HCT116 (cell line): ENCODE measurements at regions not wholly inside any gene's neighbourhood (a gene's known extent, or its start where the extent isn't known, plus 50 kb on each side); places are given as distances from the start of the nearest gene placed in this dataset.

Experiments used
- ATAC-seq: fragments of 200-7000 bp; cut with Tn5 transposase; 2 replicates; pipeline ENCODE4 v1.9.1; 2020; ENCODE audit warnings: mild to moderate bottlenecking, moderate library complexity
- BruUV-seq: library from RNA; stranded (reverse); fragments of 400-500 nt; replicated peaks from 2 replicates; lab custom pipeline; 2021; lab: Mats Ljungman, UMichigan
- CTCF ChIA-PET: fragments of 300-600 bp; sonication (Branson Sonifier 250); formaldehyde crosslinking; loops from one replicate; lab custom pipeline; 2021; ENCODE audit warnings: antibody characterized with exemption; lab: Charles Lee
- POLR2A ChIA-PET: fragments of 300-600, 350-600 bp; sonication (Branson Sonifier 250); formaldehyde crosslinking; loops from one replicate; lab custom pipeline; 2021; ENCODE audit warnings: antibody characterized with exemption; lab: Charles Lee
- RAD21 ChIA-PET, 2 experiments: fragments of 300-600 bp; sonication (Branson Sonifier 250); formaldehyde crosslinking; loops; one replicate each; lab custom pipeline; 2023; ENCODE audit warnings: low total read pairs in 2 of 2; ENCODE audit not compliant: uncharacterized antibody in 2 of 2, unreplicated experiment in 2 of 2, low non-redundant PET in 1 of 2; lab: Charles Lee
- DNase-seq: peaks from one replicate; pipeline ENCODE4 v3.0.0-alpha.2; 2010; ENCODE audit warnings: low read depth, low spot score
- H2AFZ ChIP-seq: fragments of 200-600 bp; shearing (Covaris generic), sonication (generic); 2 replicates; pipeline ENCODE4 v1.6.1; 2017; ENCODE audit warnings: low read depth, mixed run types, mixed read lengths, antibody characterized with exemption, low read length; ENCODE audit not compliant: poor library complexity, severe bottlenecking
- H3K27ac ChIP-seq: 2 replicates; pipeline ENCODE4 v1.5.1; 2012; ENCODE audit warnings: low read depth, low read length
- H3K27me3 ChIP-seq: fragments of 200-600 bp; sonication (generic); 2 replicates; pipeline ENCODE4 v1.6.1; 2016; ENCODE audit warnings: mixed run types, low read length, mixed read lengths; ENCODE audit not compliant: insufficient read depth
- H3K36me3 ChIP-seq, 2 experiments: fragments of 200-500 bp in 1 of 2; fragments of 200-600 bp in 1 of 2; sonication (Bioruptor generic) in 1 of 2; sonication (generic) in 1 of 2; 2 replicates each; pipeline versions ENCODE4 v1.5.1 to v1.6.1; 2014 to 2016; ENCODE audit warnings: low read length in 2 of 2, inconsistent platforms in 1 of 2, mixed read lengths in 1 of 2, mixed run types in 1 of 2; ENCODE audit not compliant: insufficient read depth in 2 of 2, control insufficient read depth in 1 of 2
- H3K4me1 ChIP-seq, 2 experiments: fragments of 200-600 bp in 1 of 2; sonication (generic) in 1 of 2; 2 replicates each; pipeline versions ENCODE4 v1.5.1 to v1.6.1; 2012 to 2017; ENCODE audit warnings: low read length in 2 of 2, inconsistent platforms in 1 of 2, mild to moderate bottlenecking in 1 of 2, mixed read lengths in 1 of 2, mixed run types in 1 of 2, moderate library complexity in 1 of 2; ENCODE audit not compliant: insufficient read depth in 2 of 2, control insufficient read depth in 1 of 2
- H3K4me2 ChIP-seq: fragments of 200-600 bp; sonication (generic); 2 replicates; pipeline ENCODE4 v1.6.1; 2017; ENCODE audit warnings: mixed run types, low read length, mixed read lengths
- H3K4me3 ChIP-seq, 2 experiments: fragments of 200-600 bp in 1 of 2; sonication (generic) in 1 of 2; replicated peaks in 1 of 2; 2 replicates each; pipeline ENCODE4 v1.5.1; 2011 to 2016; ENCODE audit warnings: low read length in 2 of 2, control low read depth in 1 of 2, low read depth in 1 of 2, mild to moderate bottlenecking in 1 of 2, mixed read lengths in 1 of 2, mixed run types in 1 of 2
- H3K79me2 ChIP-seq: fragments of 200-600 bp; sonication (generic); 2 replicates; pipeline ENCODE4 v1.6.1; 2017; ENCODE audit warnings: mild to moderate bottlenecking, mixed run types, low read length, moderate library complexity, mixed read lengths; ENCODE audit not compliant: insufficient read depth
- H3K9ac ChIP-seq: fragments of 200-600 bp; sonication (generic); 2 replicates; pipeline ENCODE4 v1.6.1; 2016; ENCODE audit warnings: low read length, mixed read lengths
- H3K9me2 ChIP-seq: fragments of 200-600 bp; sonication (generic), shearing (Covaris generic); 2 replicates; pipeline ENCODE4 v1.6.1; 2017; ENCODE audit warnings: mixed run types, mild to moderate bottlenecking, moderate library complexity; ENCODE audit not compliant: insufficient read depth
- H3K9me3 ChIP-seq, 2 experiments: fragments of 200-500 bp in 1 of 2; fragments of 200-600 bp in 1 of 2; sonication (Bioruptor generic) in 1 of 2; sonication (generic) in 1 of 2; 2 replicates each; pipeline ENCODE4 v1.6.1; 2014 to 2017; ENCODE audit warnings: low read length in 2 of 2, mixed read lengths in 2 of 2, inconsistent platforms in 1 of 2, low read depth in 1 of 2, mild to moderate bottlenecking in 1 of 2, mixed run types in 1 of 2, moderate library complexity in 1 of 2; ENCODE audit not compliant: control insufficient read depth in 1 of 2, insufficient read depth in 1 of 2
- H4K20me1 ChIP-seq: fragments of 200-600 bp; sonication (generic), shearing (Covaris generic); 2 replicates; pipeline ENCODE4 v1.6.1; 2017; ENCODE audit warnings: mixed run types, mild to moderate bottlenecking, moderate library complexity; ENCODE audit not compliant: insufficient read depth
- CBX3 ChIP-seq: IDR thresholded peaks from 2 replicates; pipeline ENCODE4 v1.6.1; 2012; ENCODE audit warnings: low read depth
- CEBPB ChIP-seq: IDR thresholded peaks from 2 replicates; pipeline ENCODE4 v1.6.1; 2012; ENCODE audit warnings: low read depth
- POLR2A ChIP-seq: IDR thresholded peaks from 2 replicates; pipeline ENCODE4 v1.7.0; 2011; ENCODE audit warnings: borderline replicate concordance; ENCODE audit not compliant: insufficient read depth, insufficient read length; ENCODE audit errors: extremely low read depth
- POLR2AphosphoS5 ChIP-seq: IDR thresholded peaks from 2 replicates; pipeline ENCODE4 v1.6.1; 2011; ENCODE audit warnings: mild to moderate bottlenecking, low read depth, low read length, moderate library complexity
- RAD21 ChIP-seq: IDR thresholded peaks from 2 replicates; pipeline ENCODE4 v1.6.1; 2012; ENCODE audit warnings: low read depth, mild to moderate bottlenecking
- SIN3A ChIP-seq: IDR thresholded peaks from 2 replicates; pipeline ENCODE4 v1.6.1; 2012; ENCODE audit warnings: low read depth
- TCF7L2 ChIP-seq: IDR thresholded peaks from 2 replicates; pipeline ENCODE4 v1.7.0; 2011; ENCODE audit warnings: borderline replicate concordance, inconsistent platforms; ENCODE audit not compliant: insufficient read depth, insufficient read length; ENCODE audit errors: extremely low read depth
- YY1 ChIP-seq: IDR thresholded peaks from 2 replicates; pipeline ENCODE4 v1.6.1; 2011; ENCODE audit warnings: low read length, low read depth, moderate library complexity, mild to moderate bottlenecking; ENCODE audit not compliant: insufficient replicate concordance; ENCODE audit errors: extremely low read depth
- intact Hi-C: fragments of 100-400 bp; cut with micrococcal nuclease; formaldehyde crosslinking; loops from 2 replicates; pipeline ENCODE4 v1.10.0; 2022
- TF ChIP-seq, protein P1 (sequence below): IDR thresholded peaks from 2 replicates; pipeline ENCODE4 v1.6.1; 2012
- TF ChIP-seq, protein P2 (sequence below): IDR thresholded peaks from 2 replicates; pipeline ENCODE4 v1.6.1; 2012; ENCODE audit warnings: low read depth

DNA sequence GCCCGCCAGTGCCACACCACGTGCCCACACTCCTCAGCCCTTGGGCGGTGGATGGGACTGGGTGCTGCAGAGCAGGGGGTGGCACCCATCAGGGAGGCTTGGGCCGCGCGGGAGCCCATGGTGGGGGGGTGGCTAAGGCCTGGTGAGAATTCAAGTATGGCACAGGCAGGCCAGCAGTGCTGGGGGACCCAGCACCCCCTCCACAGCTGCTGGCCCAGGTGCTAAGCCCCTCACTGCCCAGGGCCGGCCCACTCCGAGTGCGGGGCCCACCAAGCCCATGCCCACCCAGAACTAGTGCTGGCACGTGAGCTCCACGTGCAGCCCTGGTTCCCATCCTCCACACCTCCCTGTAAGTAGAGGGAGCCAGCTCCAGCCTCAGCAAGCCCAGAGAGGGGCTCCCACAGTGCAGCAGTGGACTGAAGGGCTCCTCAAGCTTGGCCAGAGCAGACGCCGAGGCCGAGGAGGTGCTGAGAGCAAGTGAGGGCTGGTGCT is 1091.1 kb upstream of the GJE1 start:
- Histone ChIP-seq H3K27ac (no peak overlapping the region), H3K4me3 (no peak overlapping the region), H3K4me2 (no peak overlapping the region), H2AFZ (no peak overlapping the region), H3K9ac (no peak overlapping the region), H4K20me1 (no peaks in the 10 kb centered on the region; the same call in 1 of the 2 replicates), H3K79me2 (no peaks in the 10 kb centered on the region), H3K9me3 (no peaks in the 10 kb centered on the region; a peak in 1 of 4 replicates), H3K4me1 (no peaks in the 10 kb centered on the region), H3K9me2 (0 out of 2 replicates have a peak, but pooled peaks cover 4% of the 10 kb centered on the region), H3K27me3 (no peaks in the 10 kb centered on the region), H3K36me3 (no peaks in the 10 kb centered on the region)
- intact Hi-C loops: no loop called here
- ChIA-PET POLR2A (no interaction called here), RAD21 (no interaction called here), CTCF (no interaction called here)
- ATAC-seq: no peak
- DNase-seq: no peak
- no TSS peak for BruUV-seq
- TF ChIP-seq, protein P1, sequence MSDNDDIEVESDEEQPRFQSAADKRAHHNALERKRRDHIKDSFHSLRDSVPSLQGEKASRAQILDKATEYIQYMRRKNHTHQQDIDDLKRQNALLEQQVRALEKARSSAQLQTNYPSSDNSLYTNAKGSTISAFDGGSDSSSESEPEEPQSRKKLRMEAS: no peak
- TF ChIP-seq RAD21: no peak
- TF ChIP-seq, all 23 proteins: peak for 0

DNA sequence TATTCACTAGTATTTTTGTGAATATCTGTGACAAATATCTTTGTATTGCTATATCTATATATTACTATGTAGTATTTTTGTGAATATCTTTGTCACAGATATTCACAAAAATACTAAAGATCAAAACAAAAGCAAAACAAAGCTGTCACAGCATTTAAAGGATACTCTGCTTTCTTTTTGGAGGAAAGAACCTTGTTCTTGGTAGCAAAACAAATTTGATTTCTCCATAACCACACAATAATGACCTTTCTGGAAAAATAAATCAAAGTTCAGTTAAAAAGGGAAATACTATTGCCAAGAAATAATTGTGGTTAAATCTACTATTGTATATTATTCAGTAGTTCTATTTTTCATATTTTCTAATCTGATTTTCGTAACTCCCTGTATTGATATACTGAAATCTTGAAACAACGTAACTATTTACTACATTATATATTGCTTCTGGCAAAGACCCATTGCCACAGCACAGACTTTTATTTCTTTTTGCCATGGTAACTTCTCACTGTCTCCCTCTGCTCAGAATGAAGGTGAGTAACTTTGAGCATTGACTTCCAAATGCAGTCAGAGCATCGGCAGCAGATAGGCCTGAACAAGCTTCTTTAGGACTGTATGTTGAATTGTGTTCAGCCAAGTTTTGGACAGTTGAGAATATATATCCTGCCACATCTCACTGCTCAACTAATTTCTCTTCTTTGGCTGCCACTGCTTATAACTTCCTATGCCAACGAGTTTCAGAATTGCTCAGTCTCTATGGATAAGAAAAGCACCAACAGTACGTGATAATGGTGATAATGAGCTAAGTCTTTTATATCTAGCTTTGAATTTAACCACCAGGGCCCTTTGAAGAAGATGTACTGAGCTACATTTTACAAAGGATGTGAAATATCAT is 1097.2 kb upstream of the GJE1 start:
- ChIA-PET RAD21 (no interaction called here), POLR2A (no interaction called here), CTCF (no interaction called here)
- Histone ChIP-seq H3K27me3 (no peaks in the 10 kb centered on the region), H3K36me3 (no peaks in the 10 kb centered on the region), H4K20me1 (no peaks in the 10 kb centered on the region), H3K9me2 (peaks cover 2% of the 10 kb centered on the region; the same call in 1 of the 2 replicates), H3K9me3 (no peaks in the 10 kb centered on the region), H3K4me2 (no peak overlapping the region), H3K4me1 (no peaks in the 10 kb centered on the region), H3K9ac (no peak overlapping the region), H3K79me2 (no peaks in the 10 kb centered on the region), H3K4me3 (no peak overlapping the region), H2AFZ (peak overlapping the region; percentile 38), H3K27ac (no peak overlapping the region)
- ATAC-seq: no peak
- TF ChIP-seq, protein P2, sequence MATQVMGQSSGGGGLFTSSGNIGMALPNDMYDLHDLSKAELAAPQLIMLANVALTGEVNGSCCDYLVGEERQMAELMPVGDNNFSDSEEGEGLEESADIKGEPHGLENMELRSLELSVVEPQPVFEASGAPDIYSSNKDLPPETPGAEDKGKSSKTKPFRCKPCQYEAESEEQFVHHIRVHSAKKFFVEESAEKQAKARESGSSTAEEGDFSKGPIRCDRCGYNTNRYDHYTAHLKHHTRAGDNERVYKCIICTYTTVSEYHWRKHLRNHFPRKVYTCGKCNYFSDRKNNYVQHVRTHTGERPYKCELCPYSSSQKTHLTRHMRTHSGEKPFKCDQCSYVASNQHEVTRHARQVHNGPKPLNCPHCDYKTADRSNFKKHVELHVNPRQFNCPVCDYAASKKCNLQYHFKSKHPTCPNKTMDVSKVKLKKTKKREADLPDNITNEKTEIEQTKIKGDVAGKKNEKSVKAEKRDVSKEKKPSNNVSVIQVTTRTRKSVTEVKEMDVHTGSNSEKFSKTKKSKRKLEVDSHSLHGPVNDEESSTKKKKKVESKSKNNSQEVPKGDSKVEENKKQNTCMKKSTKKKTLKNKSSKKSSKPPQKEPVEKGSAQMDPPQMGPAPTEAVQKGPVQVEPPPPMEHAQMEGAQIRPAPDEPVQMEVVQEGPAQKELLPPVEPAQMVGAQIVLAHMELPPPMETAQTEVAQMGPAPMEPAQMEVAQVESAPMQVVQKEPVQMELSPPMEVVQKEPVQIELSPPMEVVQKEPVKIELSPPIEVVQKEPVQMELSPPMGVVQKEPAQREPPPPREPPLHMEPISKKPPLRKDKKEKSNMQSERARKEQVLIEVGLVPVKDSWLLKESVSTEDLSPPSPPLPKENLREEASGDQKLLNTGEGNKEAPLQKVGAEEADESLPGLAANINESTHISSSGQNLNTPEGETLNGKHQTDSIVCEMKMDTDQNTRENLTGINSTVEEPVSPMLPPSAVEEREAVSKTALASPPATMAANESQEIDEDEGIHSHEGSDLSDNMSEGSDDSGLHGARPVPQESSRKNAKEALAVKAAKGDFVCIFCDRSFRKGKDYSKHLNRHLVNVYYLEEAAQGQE: no peak
- TF ChIP-seq TCF7L2 (no peak), POLR2AphosphoS5 (no peak), SIN3A (no peak), POLR2A (no peak), CBX3 (no peak), YY1 (no peak), CEBPB (no peak)
- intact Hi-C loops: no loop called here
- no peak for DNase-seq
- no TSS peak for BruUV-seq
